ENCODE measurements at regions not wholly inside any gene's neighbourhood (a gene's known extent, or its start where the extent isn't known, plus 50 kb on each side); places are given as distances from the start of the nearest gene placed in this dataset.

- TF ChIP-seq CTCF (IDR thresholded peaks at IDR 0.05; ENCODE audit: unreplicated experiment in 3 of 3), result no peak
- H3K9me3 Mint-ChIP-seq, result peaks cover 11% of the 10 kb centered on the region
- no peaks in the 10 kb centered on the region for H3K4me1 Mint-ChIP-seq
- H3K27me3 Mint-ChIP-seq (ENCODE audit: low read depth), result no peaks in the 10 kb centered on the region
- H3K36me3 Mint-ChIP-seq (ENCODE audit: low read depth), result no peaks in the 10 kb centered on the region
- H3K27ac Mint-ChIP-seq, result no peak overlapping the region
- H3K4me3 Mint-ChIP-seq, result no peak overlapping the region
These were observed 332.7 kb downstream of the MID1IP1 start for GRCh38 chrX:39133971-39134370.

- Mint-ChIP-seq H3K27me3 (ENCODE audit: low read depth) (peaks cover 5% of the 10 kb centered on the region), H3K27ac (no peak overlapping the region), H3K4me3 (no peak overlapping the region), H3K9me3 (peaks cover 9% of the 10 kb centered on the region), H3K36me3 (ENCODE audit: low read depth) (no peaks in the 10 kb centered on the region), H3K4me1 (no peaks in the 10 kb centered on the region)
- no peak for TF ChIP-seq CTCF (IDR thresholded peaks at IDR 0.05; ENCODE audit: unreplicated experiment in 3 of 3)
These were observed 336.2 kb downstream of the MID1IP1 start for GRCh38 chrX:39137363-39137954.

- Mint-ChIP-seq H3K27ac (no peak overlapping the region), H3K4me3 (no peak overlapping the region), H3K27me3 (ENCODE audit: low read depth) (peaks cover 12% of the 10 kb centered on the region), H3K4me1 (no peaks in the 10 kb centered on the region), H3K36me3 (ENCODE audit: low read depth) (no peaks in the 10 kb centered on the region), H3K9me3 (peaks cover 13% of the 10 kb centered on the region)
- TF ChIP-seq CTCF (IDR thresholded peaks at IDR 0.05; ENCODE audit: unreplicated experiment in 3 of 3), result no peak
These were observed 339.3 kb downstream of the MID1IP1 start for GRCh38 chrX:39140581-39140980.

GRCh38 chrX:39144323-39144722 lies 343.1 kb downstream of the MID1IP1 start:
- no peaks in the 10 kb centered on the region for H3K36me3 Mint-ChIP-seq (ENCODE audit: low read depth)
- TF ChIP-seq CTCF (IDR thresholded peaks at IDR 0.05; ENCODE audit: unreplicated experiment in 3 of 3), result no peak
- H3K27me3 Mint-ChIP-seq (ENCODE audit: low read depth), result peaks cover 12% of the 10 kb centered on the region
- peaks cover 9% of the 10 kb centered on the region for H3K9me3 Mint-ChIP-seq
- no peak overlapping the region for H3K4me3 Mint-ChIP-seq
- H3K27ac Mint-ChIP-seq, result no peak overlapping the region
- no peaks in the 10 kb centered on the region for H3K4me1 Mint-ChIP-seq

GRCh38 chrX:39144956-39145355 lies 343.7 kb downstream of the MID1IP1 start:
- H3K4me3 Mint-ChIP-seq, result no peak overlapping the region
- peaks cover 6% of the 10 kb centered on the region for H3K4me1 Mint-ChIP-seq
- no peak overlapping the region for H3K27ac Mint-ChIP-seq
- peaks cover 9% of the 10 kb centered on the region for H3K9me3 Mint-ChIP-seq
- peaks cover 12% of the 10 kb centered on the region for H3K27me3 Mint-ChIP-seq (ENCODE audit: low read depth)
- TF ChIP-seq CTCF (IDR thresholded peaks at IDR 0.05; ENCODE audit: unreplicated experiment in 3 of 3), result no peak
- no peaks in the 10 kb centered on the region for H3K36me3 Mint-ChIP-seq (ENCODE audit: low read depth)

- Mint-ChIP-seq H3K36me3 (ENCODE audit: low read depth) (no peaks in the 10 kb centered on the region), H3K27me3 (ENCODE audit: low read depth) (peaks cover 6% of the 10 kb centered on the region), H3K4me3 (no peak overlapping the region), H3K27ac (no peak overlapping the region), H3K4me1 (peaks cover 15% of the 10 kb centered on the region), H3K9me3 (peaks cover 6% of the 10 kb centered on the region)
- no peak for TF ChIP-seq CTCF (IDR thresholded peaks at IDR 0.05; ENCODE audit: unreplicated experiment in 3 of 3)
These were observed 344.6 kb downstream of the MID1IP1 start for GRCh38 chrX:39145859-39146258.

All from nephron (organoid).